HG03064 (cell line): ENCODE measurements at regions not wholly inside any gene's neighbourhood (a gene's known extent, or its start where the extent isn't known, plus 50 kb on each side); places are given as distances from the start of the nearest gene placed in this dataset.
A peak's percentile ranks its signal among the peaks of the same experiment; 100 is the strongest.
"Not testable (repeated sequence)": the region's sequence is repeated elsewhere in the genome, so short reads cannot be mapped to it uniquely, and the experiment has no call there.

Experiments used
- ATAC-seq: cut with Tn5 transposase; IDR thresholded peaks from one replicate; pipeline ENCODE4 v1.9.1; 2021; ENCODE audit warnings: low read depth; ENCODE audit not compliant: unreplicated experiment

DNA sequence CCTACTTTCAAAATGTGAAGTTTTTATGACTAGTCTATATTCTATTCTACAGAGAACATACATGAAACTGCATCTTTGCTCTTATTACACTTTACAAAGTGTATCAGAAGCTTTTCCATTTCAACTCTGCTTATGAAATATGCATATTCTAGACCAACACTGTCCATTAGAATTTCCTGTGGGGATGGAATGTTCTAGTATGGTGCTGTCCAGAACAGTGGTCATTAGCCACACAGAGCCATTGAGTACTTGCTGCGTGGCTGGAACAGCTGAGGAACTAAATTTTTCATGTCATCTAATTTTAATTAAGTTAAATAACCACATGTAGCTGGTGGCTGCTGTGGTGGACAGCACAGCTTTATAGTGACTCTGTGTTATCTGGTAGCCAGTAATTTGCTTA is 105.9 kb upstream of the PDE10A start:
- ATAC-seq = no peak

DNA sequence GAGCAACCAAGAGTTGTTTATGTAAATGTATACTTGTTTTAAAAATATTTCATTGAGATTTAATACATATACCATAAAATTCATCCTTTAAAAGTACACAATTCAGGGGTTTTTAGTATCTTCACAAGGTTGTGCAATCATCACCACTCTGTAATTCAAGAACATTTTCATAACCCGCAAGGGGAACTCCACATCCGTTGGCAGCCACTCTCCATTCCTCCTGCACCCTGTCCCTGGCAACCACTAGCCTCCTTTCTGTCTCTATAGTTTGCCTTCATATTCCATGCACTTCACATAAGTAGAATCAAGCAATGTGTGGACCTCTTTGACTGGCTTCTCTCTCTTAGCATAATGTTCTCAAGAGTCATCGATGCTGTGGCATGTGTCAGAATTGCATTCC is 104.2 kb upstream of the PDE10A start:
- no peak for ATAC-seq

DNA sequence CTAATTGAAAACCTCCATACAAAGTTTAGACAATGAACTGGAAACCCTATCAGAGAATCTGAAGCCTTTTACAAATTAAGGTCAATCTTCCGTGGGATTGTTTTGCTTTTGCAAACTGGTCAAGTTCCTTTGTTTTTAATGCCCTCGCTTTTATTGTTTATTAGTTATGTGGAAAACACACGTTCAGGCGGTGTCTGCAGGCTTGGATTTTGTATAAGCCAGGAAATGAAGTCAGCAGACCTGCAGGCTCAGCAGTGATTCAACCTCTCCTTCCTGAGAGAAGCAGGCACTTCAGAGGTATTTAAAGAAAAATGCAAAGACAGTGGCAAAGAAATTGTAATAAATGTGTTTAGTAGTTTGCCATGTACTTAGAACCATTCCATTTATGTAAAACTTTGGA is 103.4 kb upstream of the PDE10A start:
- no peak for ATAC-seq

GRCh38 chr6:165766026-165766425 is 103.0 kb upstream of the PDE10A start:
- no peak for ATAC-seq

- ATAC-seq = not testable (repeated sequence)
Observed at GRCh38 chr6:165765256-165765655, 102.2 kb upstream of the PDE10A start.

DNA sequence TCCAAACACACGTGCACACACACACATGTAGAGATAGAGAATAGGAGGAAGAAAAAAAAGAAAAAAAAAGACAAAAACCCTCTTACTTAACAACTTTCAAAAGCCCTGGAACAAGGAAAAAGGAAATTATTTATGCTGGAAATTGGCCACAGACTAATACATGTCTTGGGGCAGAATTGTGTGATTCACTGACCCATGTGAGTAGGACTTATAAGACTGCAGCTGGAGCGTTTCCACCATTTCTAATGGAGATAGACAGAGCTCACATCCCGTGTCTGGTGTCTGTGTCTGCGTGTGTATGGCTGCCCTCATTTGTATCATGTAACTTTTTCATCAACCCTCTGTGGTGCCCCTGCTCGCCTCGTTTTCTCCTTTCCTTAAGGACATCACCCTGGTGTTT is 99.8 kb upstream of the PDE10A start:
- ATAC-seq = no peak

GRCh38 chr6:165762125-165762524 is 99.1 kb upstream of the PDE10A start:
- no peak for ATAC-seq

GRCh38 chr6:165760803-165761185 is 97.8 kb upstream of the PDE10A start:
- no peak for ATAC-seq

DNA sequence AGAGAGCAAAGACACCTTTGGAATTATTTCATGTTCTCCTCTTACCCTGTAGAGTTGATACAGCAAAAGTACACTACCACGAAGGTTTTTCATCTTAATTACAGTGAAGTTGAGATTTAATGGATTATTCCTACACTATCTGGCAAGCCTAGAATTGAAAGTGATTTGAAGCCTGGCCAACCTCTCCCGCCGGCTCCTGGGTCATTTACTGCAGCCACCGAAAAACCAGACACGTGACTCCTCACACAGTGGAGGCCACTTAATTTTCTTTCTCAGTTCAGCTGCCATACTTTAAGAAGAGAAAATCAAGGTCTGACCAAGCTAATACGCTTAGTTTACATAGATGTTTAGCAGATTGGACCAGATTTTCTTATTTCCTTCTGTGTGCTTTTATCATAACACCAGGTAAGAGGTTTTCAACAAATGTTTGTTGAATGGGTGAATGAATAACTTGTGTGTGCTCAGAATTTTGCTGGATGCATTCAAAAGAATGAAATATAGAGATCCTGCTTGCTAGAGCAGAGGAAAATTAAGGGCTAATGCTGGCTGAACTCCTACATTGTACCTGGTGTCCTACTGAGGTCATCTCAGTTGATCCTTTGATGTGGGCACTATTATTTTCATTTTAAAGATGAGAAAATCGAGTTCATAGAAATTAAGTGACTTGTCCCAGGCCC is 97.2 kb upstream of the PDE10A start:
- ATAC-seq = no peak

- no peak for ATAC-seq
Observed at GRCh38 chr6:165758441-165758840, 95.4 kb upstream of the PDE10A start.

GRCh38 chr6:165755583-165755982 is 92.5 kb upstream of the PDE10A start:
- ATAC-seq = no peak

GRCh38 chr6:165753506-165753905 is 90.5 kb upstream of the PDE10A start:
- no peak for ATAC-seq

- ATAC-seq = no peak
Observed at GRCh38 chr6:165752451-165752850, 89.4 kb upstream of the PDE10A start.

- no peak for ATAC-seq
Observed at GRCh38 chr6:165751486-165751885, 88.4 kb upstream of the PDE10A start.

DNA sequence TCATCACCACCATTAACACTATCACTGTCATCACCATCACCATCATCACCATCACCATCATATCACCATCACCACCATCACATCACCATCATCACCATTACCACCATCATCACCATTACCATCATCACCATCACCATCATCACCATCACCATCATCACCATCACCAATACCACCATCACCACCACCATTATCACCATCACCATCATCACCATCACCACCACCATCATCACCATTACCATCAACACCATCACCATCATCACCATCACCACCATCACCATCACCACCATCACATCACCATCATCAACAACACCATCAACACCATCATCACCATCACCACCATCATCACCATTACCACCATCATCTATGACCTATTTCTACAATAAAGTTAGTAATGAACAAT is 86.1 kb upstream of the PDE10A start:
- no peak for ATAC-seq

DNA sequence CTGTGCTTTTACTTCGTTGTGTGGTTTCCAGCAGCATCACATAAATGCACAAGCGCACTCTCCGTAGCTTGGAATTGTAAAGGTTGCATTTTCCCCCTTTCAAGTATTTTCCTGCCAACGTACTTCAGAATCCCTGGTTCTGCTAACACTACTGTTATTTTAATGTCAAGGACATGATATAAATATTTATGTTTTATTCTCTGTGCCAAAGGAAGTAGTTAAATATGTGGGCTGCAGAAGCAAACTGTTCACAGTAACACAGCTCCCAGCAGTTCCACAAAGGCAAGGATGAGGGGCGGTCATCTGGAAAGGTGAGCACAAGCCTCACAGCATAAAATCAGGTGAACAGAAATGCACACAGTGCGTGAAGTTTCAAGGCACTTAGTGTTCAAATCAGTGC is 85.3 kb upstream of the PDE10A start:
- ATAC-seq = no peak

DNA sequence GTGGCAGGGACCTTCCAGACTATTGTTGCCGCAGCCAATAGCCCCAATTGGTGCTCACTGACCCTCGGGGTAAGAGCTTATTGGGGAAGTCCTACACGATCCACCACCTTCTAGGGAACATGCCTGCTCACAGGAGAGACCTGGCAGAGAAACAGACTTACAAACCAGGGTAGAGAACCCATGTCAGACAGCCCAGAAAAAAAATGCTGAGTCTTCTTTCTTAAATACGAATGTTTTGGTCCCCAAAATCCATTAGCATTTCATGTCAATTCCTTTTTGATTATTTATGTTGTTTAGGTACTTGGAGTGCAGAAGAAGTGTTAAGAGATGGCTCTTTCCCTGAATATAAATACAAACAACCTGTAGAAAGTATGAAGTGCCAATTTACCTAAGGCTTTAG is 84.9 kb upstream of the PDE10A start:
- ATAC-seq = no peak

- ATAC-seq = no peak
Observed at GRCh38 chr6:165746331-165746730, 83.3 kb upstream of the PDE10A start.

GRCh38 chr6:165745492-165745891 is 82.5 kb upstream of the PDE10A start:
- ATAC-seq = peak; percentile 63

GRCh38 chr6:165744555-165745228 is 81.7 kb upstream of the PDE10A start:
- ATAC-seq = no peak

GRCh38 chr6:165743366-165743898 is 80.4 kb upstream of the PDE10A start:
- no peak for ATAC-seq

- ATAC-seq = no peak
Observed at GRCh38 chr6:165742047-165742446, 79.0 kb upstream of the PDE10A start.
